ENCODE measurements at regions not wholly inside any gene's neighbourhood (a gene's known extent, or its start where the extent isn't known, plus 50 kb on each side); places are given as distances from the start of the nearest gene placed in this dataset.

DNA sequence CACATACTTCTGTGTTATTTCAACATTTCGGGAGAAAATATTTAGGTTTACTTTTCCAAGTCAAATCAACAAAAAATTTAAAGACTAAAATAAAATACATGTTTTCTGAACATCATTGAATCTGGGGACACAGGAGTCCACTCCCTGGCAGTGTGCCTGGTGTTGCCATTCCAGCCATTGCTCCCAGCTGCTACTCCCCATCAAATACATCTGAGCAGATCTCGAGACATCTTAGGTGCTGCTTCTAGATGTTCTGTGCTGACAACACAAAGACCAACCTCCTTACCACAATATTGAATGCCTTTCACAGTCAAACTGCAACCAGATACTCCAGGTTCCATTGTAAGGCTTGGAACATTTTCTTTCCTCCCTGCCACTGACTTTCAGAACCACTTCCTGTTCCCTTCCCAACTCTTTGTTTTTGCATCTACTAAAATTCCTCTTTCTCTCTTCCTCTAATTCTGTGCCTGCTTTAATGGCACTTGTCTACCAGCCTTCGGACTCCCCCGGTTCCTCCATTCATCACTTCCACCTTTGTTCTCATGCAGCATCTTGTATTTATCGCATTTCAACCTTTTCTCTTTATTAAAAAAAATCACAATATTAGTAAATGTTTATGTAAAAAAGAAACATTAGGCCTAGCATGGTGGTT is 81.1 kb upstream of the SLC4A7 start:
- POLR2A ChIA-PET: interaction anchor here (0.6 kb wide), 1 partner anchor 218 kb away, joined by 3 read pairs; no protein-coding TSS in a partner anchor
- Histone ChIP-seq H4K20me1 (ENCODE audit: insufficient read depth, low read length) (no peaks in the 10 kb centered on the region), H2AFZ (ENCODE audit: low read length) (no peak overlapping the region), H3K27ac (ENCODE audit: low read depth, low read length, poor library complexity, severe bottlenecking) (no peak overlapping the region), H3K4me3 (ENCODE audit: low read depth, low read length, poor library complexity, severe bottlenecking) (no peak overlapping the region), H3K36me3 (ENCODE audit: insufficient read depth, low read length) (no peaks in the 10 kb centered on the region), H3K9me2 (ENCODE audit: insufficient read depth, low read length) (no peaks in the 10 kb centered on the region), H3K4me2 (ENCODE audit: low read length) (no peak overlapping the region), H3K4me1 (ENCODE audit: insufficient read depth, low read length, poor library complexity, severe bottlenecking) (no peaks in the 10 kb centered on the region), H3K79me2 (ENCODE audit: insufficient read depth, low read depth, low read length) (no peaks in the 10 kb centered on the region), H3K9me3 (ENCODE audit: low read length) (no peaks in the 10 kb centered on the region)
- no peak for DNase-seq (ENCODE audit: low spot score)
- TF ChIP-seq, protein P1, sequence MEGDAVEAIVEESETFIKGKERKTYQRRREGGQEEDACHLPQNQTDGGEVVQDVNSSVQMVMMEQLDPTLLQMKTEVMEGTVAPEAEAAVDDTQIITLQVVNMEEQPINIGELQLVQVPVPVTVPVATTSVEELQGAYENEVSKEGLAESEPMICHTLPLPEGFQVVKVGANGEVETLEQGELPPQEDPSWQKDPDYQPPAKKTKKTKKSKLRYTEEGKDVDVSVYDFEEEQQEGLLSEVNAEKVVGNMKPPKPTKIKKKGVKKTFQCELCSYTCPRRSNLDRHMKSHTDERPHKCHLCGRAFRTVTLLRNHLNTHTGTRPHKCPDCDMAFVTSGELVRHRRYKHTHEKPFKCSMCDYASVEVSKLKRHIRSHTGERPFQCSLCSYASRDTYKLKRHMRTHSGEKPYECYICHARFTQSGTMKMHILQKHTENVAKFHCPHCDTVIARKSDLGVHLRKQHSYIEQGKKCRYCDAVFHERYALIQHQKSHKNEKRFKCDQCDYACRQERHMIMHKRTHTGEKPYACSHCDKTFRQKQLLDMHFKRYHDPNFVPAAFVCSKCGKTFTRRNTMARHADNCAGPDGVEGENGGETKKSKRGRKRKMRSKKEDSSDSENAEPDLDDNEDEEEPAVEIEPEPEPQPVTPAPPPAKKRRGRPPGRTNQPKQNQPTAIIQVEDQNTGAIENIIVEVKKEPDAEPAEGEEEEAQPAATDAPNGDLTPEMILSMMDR (conservative IDR thresholded peaks at IDR 0.05; ENCODE audit: low read length): no peak
- no peak for TF ChIP-seq EZH2phosphoT487 (IDR thresholded peaks at IDR 0.05; ENCODE audit: borderline replicate concordance, low read depth, low read length)
- CTCF ChIA-PET (ENCODE audit: unreplicated experiment): no interaction called here
- intact Hi-C loops (cut with micrococcal nuclease; ENCODE audit: unreplicated experiment): no loop called here
- no TSS peak for BruUV-seq (replicated peaks)

DNA sequence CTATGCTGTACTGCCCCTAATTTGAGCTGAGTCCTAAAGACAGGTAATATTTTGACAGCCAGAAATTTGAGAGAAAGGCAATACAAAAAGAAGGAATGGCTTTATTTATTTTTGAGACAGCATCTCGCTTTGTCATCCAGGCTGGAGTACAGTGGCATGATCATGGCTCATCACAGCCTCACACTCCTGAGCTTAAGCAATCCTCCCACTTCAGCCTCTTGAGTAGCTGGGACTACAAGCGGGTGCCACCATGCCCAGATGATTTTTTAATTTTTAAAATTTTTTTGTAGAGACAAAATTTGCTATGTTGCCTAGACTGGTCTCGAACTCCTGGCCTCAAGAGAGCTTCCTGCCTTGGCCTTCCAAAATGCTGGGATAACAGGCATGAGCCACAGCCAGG is 77.4 kb upstream of the SLC4A7 start:
- Histone ChIP-seq H3K9me2 (ENCODE audit: insufficient read depth, low read length) (no peaks in the 10 kb centered on the region), H3K79me2 (ENCODE audit: insufficient read depth, low read depth, low read length) (no peaks in the 10 kb centered on the region), H3K9me3 (ENCODE audit: low read length) (no peaks in the 10 kb centered on the region), H3K4me1 (ENCODE audit: insufficient read depth, low read length, poor library complexity, severe bottlenecking) (no peaks in the 10 kb centered on the region), H3K4me3 (ENCODE audit: low read depth, low read length, poor library complexity, severe bottlenecking) (no peak overlapping the region), H2AFZ (ENCODE audit: low read length) (no peak overlapping the region), H3K4me2 (ENCODE audit: low read length) (no peak overlapping the region), H3K36me3 (ENCODE audit: insufficient read depth, low read length) (no peaks in the 10 kb centered on the region), H3K27ac (ENCODE audit: low read depth, low read length, poor library complexity, severe bottlenecking) (no peak overlapping the region), H4K20me1 (ENCODE audit: insufficient read depth, low read length) (no peaks in the 10 kb centered on the region)
- no peak for TF ChIP-seq EZH2phosphoT487 (IDR thresholded peaks at IDR 0.05; ENCODE audit: borderline replicate concordance, low read depth, low read length)
- TF ChIP-seq, protein P1 (conservative IDR thresholded peaks at IDR 0.05; ENCODE audit: low read length): no peak
- intact Hi-C loops (cut with micrococcal nuclease; ENCODE audit: unreplicated experiment): no loop called here
- POLR2A ChIA-PET: interaction anchor here (0.5 kb wide), 1 partner anchor 150 kb away, joined by 5 read pairs; no protein-coding TSS in a partner anchor
- no peak for DNase-seq (ENCODE audit: low spot score)
- CTCF ChIA-PET (ENCODE audit: unreplicated experiment): no interaction called here
- no TSS peak for BruUV-seq (replicated peaks)

DNA sequence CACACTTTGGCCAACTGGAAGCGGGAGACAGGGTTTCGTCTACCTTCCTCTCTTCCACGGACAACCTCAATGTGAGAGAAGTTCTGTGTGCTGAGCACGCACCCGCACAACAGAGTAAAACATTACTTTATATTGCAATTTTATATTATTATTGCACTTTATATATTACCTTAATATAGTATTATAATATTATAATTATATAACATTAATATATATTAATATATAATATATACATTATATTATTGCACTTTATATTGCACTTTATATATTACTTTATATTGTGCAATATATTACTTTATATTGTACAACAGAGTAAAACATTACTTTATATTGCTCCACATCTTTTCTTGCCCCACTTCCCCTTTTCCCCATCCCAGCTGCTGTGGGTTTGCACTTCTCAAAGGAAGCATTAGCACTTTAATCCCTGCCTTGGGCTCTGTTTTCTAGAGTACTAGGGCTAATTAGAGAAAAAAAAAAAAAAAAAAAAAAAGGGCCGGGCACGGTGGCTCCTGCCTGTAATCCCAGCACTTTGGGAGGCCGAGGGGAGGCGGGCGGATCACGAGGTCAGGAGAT is 76.4 kb upstream of the SLC4A7 start:
- H3K4me2 ChIP-seq (ENCODE audit: low read length): no peak overlapping the region
- H3K4me3 ChIP-seq (ENCODE audit: low read depth, low read length, poor library complexity, severe bottlenecking): no peak overlapping the region
- no TSS peak for BruUV-seq (replicated peaks)
- H3K9me3 ChIP-seq (ENCODE audit: low read length): no peaks in the 10 kb centered on the region
- CTCF ChIA-PET (ENCODE audit: unreplicated experiment): no interaction called here
- H3K27ac ChIP-seq (ENCODE audit: low read depth, low read length, poor library complexity, severe bottlenecking): no peak overlapping the region
- no peaks in the 10 kb centered on the region for H4K20me1 ChIP-seq (ENCODE audit: insufficient read depth, low read length)
- POLR2A ChIA-PET: no interaction called here
- no peaks in the 10 kb centered on the region for H3K9me2 ChIP-seq (ENCODE audit: insufficient read depth, low read length)
- intact Hi-C loops (cut with micrococcal nuclease; ENCODE audit: unreplicated experiment): no loop called here
- no peaks in the 10 kb centered on the region for H3K79me2 ChIP-seq (ENCODE audit: insufficient read depth, low read depth, low read length)
- H2AFZ ChIP-seq (ENCODE audit: low read length): no peak overlapping the region
- DNase-seq (ENCODE audit: low spot score): no peak
- H3K36me3 ChIP-seq (ENCODE audit: insufficient read depth, low read length): no peaks in the 10 kb centered on the region
- no peaks in the 10 kb centered on the region for H3K4me1 ChIP-seq (ENCODE audit: insufficient read depth, low read length, poor library complexity, severe bottlenecking)
- TF ChIP-seq EZH2phosphoT487 (IDR thresholded peaks at IDR 0.05; ENCODE audit: borderline replicate concordance, low read depth, low read length): no peak
- TF ChIP-seq, protein P1 (conservative IDR thresholded peaks at IDR 0.05; ENCODE audit: low read length): no peak
